Stimulated activated CD4-positive, alpha-beta T cell treated with anti-CD3 and anti-CD28 coated beads, Interleukin-4, amount 100 ng/mL, for 48 hours (primary cell): ENCODE measurements at regions not wholly inside any gene's neighbourhood (a gene's known extent, or its start where the extent isn't known, plus 50 kb on each side); places are given as distances from the start of the nearest gene placed in this dataset.

Source experiments
- DNase-seq, 2 donors: peaks; one replicate each; pipeline ENCODE4 v3.0.0-alpha.2; 2020; ENCODE audit warnings: low read depth in 2 of 2

GRCh38 chr16:85971902-85972638, 73.1 kb downstream of the IRF8 start:
- DNase-seq: no peak

GRCh38 chr16:85974428-85975375, 75.7 kb downstream of the IRF8 start:
- DNase-seq: no peak

- DNase-seq: no peak
Measured at GRCh38 chr16:85975451-85975981, 76.6 kb downstream of the IRF8 start.

- no peak for DNase-seq
Measured at GRCh38 chr16:85978291-85978775, 79.4 kb downstream of the IRF8 start.

GRCh38 chr16:85978976-85979375, 80.0 kb downstream of the IRF8 start:
- DNase-seq: no peak

GRCh38 chr16:85979605-85980004, 80.6 kb downstream of the IRF8 start:
- DNase-seq: no peak

- no peak for DNase-seq
Measured at GRCh38 chr16:85980686-85981085, 81.7 kb downstream of the IRF8 start.

- DNase-seq: no peak
Measured at GRCh38 chr16:85981826-85982562, 83.0 kb downstream of the IRF8 start.

- DNase-seq: no peak
Measured at GRCh38 chr16:85982563-85982939, 83.6 kb downstream of the IRF8 start.

GRCh38 chr16:85983064-85983463, 84.1 kb downstream of the IRF8 start:
- DNase-seq: no peak

- no peak for DNase-seq
Measured at GRCh38 chr16:85983606-85984230, 84.8 kb downstream of the IRF8 start.

GRCh38 chr16:85984231-85984880, 85.4 kb downstream of the IRF8 start:
- no peak for DNase-seq

- DNase-seq: no peak
Measured at GRCh38 chr16:85984947-85985451, 86.0 kb downstream of the IRF8 start.

GRCh38 chr16:85986931-85987749, 88.2 kb downstream of the IRF8 start:
- peak; percentile 22 to 58 for DNase-seq

- DNase-seq: no peak
Measured at GRCh38 chr16:85987750-85988078, 88.8 kb downstream of the IRF8 start.

- no peak for DNase-seq
Measured at GRCh38 chr16:85988306-85988705, 89.3 kb downstream of the IRF8 start.

GRCh38 chr16:85988723-85989313, 89.9 kb downstream of the IRF8 start:
- peak in 1 of 2 donors; percentile 19 for DNase-seq

GRCh38 chr16:85989376-85989775, 90.4 kb downstream of the IRF8 start:
- DNase-seq: no peak

- no peak for DNase-seq
Measured at GRCh38 chr16:85989863-85990643, 91.1 kb downstream of the IRF8 start.
